RWPE2 (cell line): ENCODE measurements at regions not wholly inside any gene's neighbourhood (a gene's known extent, or its start where the extent isn't known, plus 50 kb on each side); places are given as distances from the start of the nearest gene placed in this dataset.

Experiments used
- ATAC-seq: fragments of 200-7000 bp; cut with Tn5 transposase; 3 replicates; pipeline ENCODE4 v1.9.1; 2021; ENCODE audit warnings: low read depth
- DNase-seq: peaks from one replicate; pipeline ENCODE4 v3.0.0-alpha.2; 2020; ENCODE audit warnings: low spot score
- H3K27ac ChIP-seq: fragments of 450-650 bp; 2 replicates; pipeline ENCODE4 v1.5.1; 2017; ENCODE audit warnings: mild to moderate bottlenecking; ENCODE audit not compliant: poor library complexity, severe bottlenecking
- H3K27me3 ChIP-seq: fragments of 250-450 bp; sonication (Bioruptor Pico); 2 replicates; pipeline ENCODE4 v1.5.1; 2021; ENCODE audit warnings: mild to moderate bottlenecking, moderate library complexity; ENCODE audit not compliant: insufficient read depth, poor library complexity, severe bottlenecking
- H3K36me3 ChIP-seq: fragments of 250-450 bp; sonication (Bioruptor Pico); 2 replicates; pipeline ENCODE4 v1.5.1; 2020; ENCODE audit warnings: low read depth, mild to moderate bottlenecking, moderate library complexity
- H3K4me1 ChIP-seq: fragments of 250-450 bp; sonication (Bioruptor Pico); 2 replicates; pipeline ENCODE4 v1.5.1; 2021; ENCODE audit warnings: mild to moderate bottlenecking, moderate library complexity; ENCODE audit not compliant: insufficient read depth, poor library complexity, severe bottlenecking
- H3K4me3 ChIP-seq: fragments of 250-450 bp; sonication (Bioruptor Pico); 2 replicates; pipeline ENCODE4 v1.5.1; 2021; ENCODE audit warnings: mild to moderate bottlenecking, moderate library complexity; ENCODE audit not compliant: severe bottlenecking
- H3K9me3 ChIP-seq: fragments of 250-450 bp; sonication (Bioruptor Pico); 2 replicates; pipeline ENCODE4 v1.5.1; 2021; ENCODE audit warnings: mild to moderate bottlenecking, moderate library complexity; ENCODE audit not compliant: severe bottlenecking
- CTCF ChIP-seq: fragments of 450-650 bp; IDR thresholded peaks from one replicate; pipeline ENCODE4 v1.5.1; 2017; ENCODE audit warnings: mild to moderate bottlenecking, moderate library complexity; ENCODE audit not compliant: poor library complexity, severe bottlenecking

- H3K36me3 ChIP-seq, result no peaks in the 10 kb centered on the region
- no peak for TF ChIP-seq CTCF
- no peak for ATAC-seq
These were observed 587.7 kb upstream of the MEF2C start for GRCh38 chr5:89470658-89471057.

GRCh38 chr5:89458332-89458656, 575.3 kb upstream of the MEF2C start:
- H3K27me3 ChIP-seq, result no peaks in the 10 kb centered on the region
- no peak for TF ChIP-seq CTCF
- ATAC-seq (no peak; the same call in 1 of the 3 replicates), DNase-seq (no peak)
- H3K27ac ChIP-seq, result no peak overlapping the region
- H3K4me3 ChIP-seq, result no peak overlapping the region
- H3K4me1 ChIP-seq, result peaks cover 11% of the 10 kb centered on the region
- H3K9me3 ChIP-seq, result no peaks in the 10 kb centered on the region
- H3K36me3 ChIP-seq, result no peaks in the 10 kb centered on the region

More at GRCh38 chr5:89470658-89471057, 587.7 kb upstream of the MEF2C start:
- Histone ChIP-seq H3K4me1 (no peaks in the 10 kb centered on the region), H3K9me3 (no peaks in the 10 kb centered on the region), H3K27ac (no peak overlapping the region), H3K27me3 (peaks cover 12% of the 10 kb centered on the region), H3K4me3 (no peak overlapping the region)
- no peak for DNase-seq

GRCh38 chr5:89457411-89458331, 574.7 kb upstream of the MEF2C start:
- no peaks in the 10 kb centered on the region for H3K27me3 ChIP-seq
- peaks cover 11% of the 10 kb centered on the region for H3K4me1 ChIP-seq
- H3K36me3 ChIP-seq, result no peaks in the 10 kb centered on the region
- DNase-seq (peak; percentile 47), ATAC-seq (peak; percentile 99)
- H3K9me3 ChIP-seq, result no peaks in the 10 kb centered on the region
- no peak for TF ChIP-seq CTCF
- no peak overlapping the region for H3K4me3 ChIP-seq
- H3K27ac ChIP-seq, result no peak overlapping the region

- ATAC-seq, result no peak
- H3K4me3 ChIP-seq, result no peak overlapping the region
These were observed 569.1 kb upstream of the MEF2C start for GRCh38 chr5:89452081-89452480.

More at GRCh38 chr5:89452081-89452480, 569.1 kb upstream of the MEF2C start:
- H3K36me3 ChIP-seq, result no peaks in the 10 kb centered on the region
- no peak for TF ChIP-seq CTCF
- H3K9me3 ChIP-seq, result no peaks in the 10 kb centered on the region
- H3K27ac ChIP-seq, result no peak overlapping the region
- H3K4me1 ChIP-seq, result no peaks in the 10 kb centered on the region
- H3K27me3 ChIP-seq, result no peaks in the 10 kb centered on the region
- no peak for DNase-seq
